DND-41 (cell line): ENCODE measurements at regions not wholly inside any gene's neighbourhood (a gene's known extent, or its start where the extent isn't known, plus 50 kb on each side); places are given as distances from the start of the nearest gene placed in this dataset.

ENCODE experiments used
- ATAC-seq: fragments of 200-7000 bp; cut with Tn5 transposase; 3 replicates; pipeline ENCODE4 v1.9.1; 2021; ENCODE audit warnings: low read depth; ENCODE audit not compliant: insufficient read depth
- DNase-seq: peaks from one replicate; pipeline ENCODE4 v3.0.0-alpha.2; 2020
- H2AFZ ChIP-seq: 2 replicates; pipeline ENCODE4 v1.6.0; 2012; ENCODE audit warnings: low read depth, low read length
- H3K27ac ChIP-seq: 2 replicates; pipeline ENCODE4 v1.5.1; 2012; ENCODE audit warnings: low read length, inconsistent platforms
- H3K27me3 ChIP-seq: fragments of 200-600 bp; sonication (generic); 2 replicates; pipeline ENCODE4 v1.6.0; 2012; ENCODE audit warnings: low read length, mild to moderate bottlenecking, inconsistent platforms; ENCODE audit not compliant: insufficient read depth, poor library complexity
- H3K36me3 ChIP-seq: 2 replicates; pipeline ENCODE4 v1.5.1; 2012; ENCODE audit warnings: low read length, inconsistent platforms; ENCODE audit not compliant: insufficient read depth
- H3K4me1 ChIP-seq: 2 replicates; pipeline ENCODE4 v1.5.1; 2012; ENCODE audit warnings: mild to moderate bottlenecking, low read length; ENCODE audit not compliant: insufficient read depth
- H3K4me2 ChIP-seq: 2 replicates; pipeline ENCODE4 v1.6.0; 2012; ENCODE audit warnings: mild to moderate bottlenecking, moderate library complexity, low read length, inconsistent platforms; ENCODE audit not compliant: insufficient read depth
- H3K4me3 ChIP-seq, 2 experiments: fragments of 200-600 bp in 1 of 2; shearing (Covaris generic) in 1 of 2; 2 replicates each; pipeline ENCODE4 v1.5.1; 2012 to 2016; ENCODE audit warnings: inconsistent platforms in 2 of 2, low read length in 2 of 2, mild to moderate bottlenecking in 2 of 2, low read depth in 1 of 2, moderate library complexity in 1 of 2
- H3K79me2 ChIP-seq: 2 replicates; pipeline ENCODE4 v1.6.0; 2012; ENCODE audit warnings: low read length, inconsistent platforms; ENCODE audit not compliant: insufficient read depth
- H3K9ac ChIP-seq: 2 replicates; pipeline ENCODE4 v1.6.0; 2012; ENCODE audit warnings: low read depth, mild to moderate bottlenecking, inconsistent platforms, low read length, moderate library complexity
- H3K9me3 ChIP-seq: 2 replicates; pipeline ENCODE4 v1.5.1; 2012; ENCODE audit warnings: low read length, moderate library complexity, mild to moderate bottlenecking, inconsistent platforms; ENCODE audit not compliant: insufficient read depth, severe bottlenecking
- H4K20me1 ChIP-seq: 2 replicates; pipeline ENCODE4 v1.6.0; 2012; ENCODE audit warnings: low read length; ENCODE audit not compliant: insufficient read depth
- EZH2 ChIP-seq: IDR thresholded peaks from 3 replicates; pipeline ENCODE4 v1.6.1; 2012; ENCODE audit warnings: borderline replicate concordance, low read depth, mild to moderate bottlenecking, moderate library complexity, low read length, inconsistent platforms; ENCODE audit not compliant: severe bottlenecking
- TF ChIP-seq, protein P1 (sequence below): IDR thresholded peaks from 2 replicates; pipeline ENCODE4 v1.5.1; 2012; ENCODE audit warnings: borderline replicate concordance, low read length, moderate library complexity, mild to moderate bottlenecking; ENCODE audit not compliant: poor library complexity, severe bottlenecking; ENCODE audit errors: extremely low read depth

GRCh38 chrX:7270933-7271332 lies 123.0 kb upstream of the PUDP start:
- H3K79me2 ChIP-seq: no peaks in the 10 kb centered on the region
- H3K4me1 ChIP-seq: no peaks in the 10 kb centered on the region
- H4K20me1 ChIP-seq: no peaks in the 10 kb centered on the region
- H2AFZ ChIP-seq: no peak overlapping the region
- TF ChIP-seq, protein P1, sequence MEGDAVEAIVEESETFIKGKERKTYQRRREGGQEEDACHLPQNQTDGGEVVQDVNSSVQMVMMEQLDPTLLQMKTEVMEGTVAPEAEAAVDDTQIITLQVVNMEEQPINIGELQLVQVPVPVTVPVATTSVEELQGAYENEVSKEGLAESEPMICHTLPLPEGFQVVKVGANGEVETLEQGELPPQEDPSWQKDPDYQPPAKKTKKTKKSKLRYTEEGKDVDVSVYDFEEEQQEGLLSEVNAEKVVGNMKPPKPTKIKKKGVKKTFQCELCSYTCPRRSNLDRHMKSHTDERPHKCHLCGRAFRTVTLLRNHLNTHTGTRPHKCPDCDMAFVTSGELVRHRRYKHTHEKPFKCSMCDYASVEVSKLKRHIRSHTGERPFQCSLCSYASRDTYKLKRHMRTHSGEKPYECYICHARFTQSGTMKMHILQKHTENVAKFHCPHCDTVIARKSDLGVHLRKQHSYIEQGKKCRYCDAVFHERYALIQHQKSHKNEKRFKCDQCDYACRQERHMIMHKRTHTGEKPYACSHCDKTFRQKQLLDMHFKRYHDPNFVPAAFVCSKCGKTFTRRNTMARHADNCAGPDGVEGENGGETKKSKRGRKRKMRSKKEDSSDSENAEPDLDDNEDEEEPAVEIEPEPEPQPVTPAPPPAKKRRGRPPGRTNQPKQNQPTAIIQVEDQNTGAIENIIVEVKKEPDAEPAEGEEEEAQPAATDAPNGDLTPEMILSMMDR: no peak
- ATAC-seq (no peak), DNase-seq (no peak)
- H3K27ac ChIP-seq: no peak overlapping the region
- H3K9ac ChIP-seq: no peak overlapping the region
- H3K9me3 ChIP-seq: no peaks in the 10 kb centered on the region
- peaks cover 3% of the 10 kb centered on the region; the same call in 1 of the 2 replicates for H3K36me3 ChIP-seq
- H3K4me2 ChIP-seq: no peak overlapping the region
- no peaks in the 10 kb centered on the region for H3K27me3 ChIP-seq
- H3K4me3 ChIP-seq: no peak overlapping the region

GRCh38 chrX:7269991-7270390 lies 122.0 kb upstream of the PUDP start:
- Histone ChIP-seq H3K36me3 (no peaks in the 10 kb centered on the region), H3K79me2 (no peaks in the 10 kb centered on the region), H3K4me2 (no peak overlapping the region), H2AFZ (no peak overlapping the region), H3K9me3 (no peaks in the 10 kb centered on the region), H4K20me1 (no peaks in the 10 kb centered on the region), H3K9ac (no peak overlapping the region), H3K4me1 (no peaks in the 10 kb centered on the region), H3K27me3 (no peaks in the 10 kb centered on the region), H3K4me3 (no peak overlapping the region), H3K27ac (no peak overlapping the region)
- TF ChIP-seq, protein P1: no peak
- no peak for TF ChIP-seq EZH2
- no peak for ATAC-seq
- DNase-seq: no peak

- Histone ChIP-seq H3K27ac (no peak overlapping the region), H2AFZ (no peak overlapping the region), H3K4me3 (no peak overlapping the region), H3K27me3 (no peaks in the 10 kb centered on the region), H3K4me1 (no peaks in the 10 kb centered on the region), H3K4me2 (no peak overlapping the region), H3K36me3 (0 out of 2 replicates have a peak, but pooled peaks cover under 1% of the 10 kb centered on the region), H3K79me2 (no peaks in the 10 kb centered on the region), H4K20me1 (no peaks in the 10 kb centered on the region), H3K9ac (no peak overlapping the region), H3K9me3 (no peaks in the 10 kb centered on the region)
- DNase-seq (no peak), ATAC-seq (no peak)
- TF ChIP-seq, protein P1: no peak
- no peak for TF ChIP-seq EZH2
Observed at GRCh38 chrX:7269589-7269988, 121.6 kb upstream of the PUDP start.

DNA sequence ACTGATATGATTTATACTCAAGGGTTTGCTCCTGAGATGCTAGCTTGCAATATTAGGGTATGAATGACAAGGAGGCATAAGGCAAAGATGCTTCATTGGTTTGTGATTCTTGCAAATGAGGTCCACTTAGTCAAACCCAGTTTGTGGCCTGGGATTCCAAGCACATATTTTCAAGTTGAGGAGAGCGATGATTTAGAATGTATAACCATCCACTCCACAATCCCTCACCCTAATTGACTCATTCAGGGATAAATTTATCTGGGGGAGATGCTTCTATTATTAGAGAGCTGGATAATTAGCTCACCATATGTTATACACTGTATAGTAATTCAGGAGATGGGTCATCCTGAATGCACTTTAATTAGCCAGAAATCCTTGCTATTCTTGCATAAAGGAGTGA lies 118.3 kb upstream of the PUDP start:
- DNase-seq (no peak), ATAC-seq (no peak)
- no peak for TF ChIP-seq EZH2
- TF ChIP-seq, protein P1: no peak
- Histone ChIP-seq H3K9me3 (no peaks in the 10 kb centered on the region), H3K79me2 (no peaks in the 10 kb centered on the region), H3K36me3 (peaks cover 17% of the 10 kb centered on the region), H2AFZ (no peak overlapping the region), H3K27me3 (no peaks in the 10 kb centered on the region), H3K27ac (no peak overlapping the region), H3K9ac (no peak overlapping the region), H4K20me1 (no peaks in the 10 kb centered on the region), H3K4me3 (no peak overlapping the region), H3K4me2 (no peak overlapping the region), H3K4me1 (no peaks in the 10 kb centered on the region)
